ENCODE measurements at regions not wholly inside any gene's neighbourhood (a gene's known extent, or its start where the extent isn't known, plus 50 kb on each side); places are given as distances from the start of the nearest gene placed in this dataset.

DNA sequence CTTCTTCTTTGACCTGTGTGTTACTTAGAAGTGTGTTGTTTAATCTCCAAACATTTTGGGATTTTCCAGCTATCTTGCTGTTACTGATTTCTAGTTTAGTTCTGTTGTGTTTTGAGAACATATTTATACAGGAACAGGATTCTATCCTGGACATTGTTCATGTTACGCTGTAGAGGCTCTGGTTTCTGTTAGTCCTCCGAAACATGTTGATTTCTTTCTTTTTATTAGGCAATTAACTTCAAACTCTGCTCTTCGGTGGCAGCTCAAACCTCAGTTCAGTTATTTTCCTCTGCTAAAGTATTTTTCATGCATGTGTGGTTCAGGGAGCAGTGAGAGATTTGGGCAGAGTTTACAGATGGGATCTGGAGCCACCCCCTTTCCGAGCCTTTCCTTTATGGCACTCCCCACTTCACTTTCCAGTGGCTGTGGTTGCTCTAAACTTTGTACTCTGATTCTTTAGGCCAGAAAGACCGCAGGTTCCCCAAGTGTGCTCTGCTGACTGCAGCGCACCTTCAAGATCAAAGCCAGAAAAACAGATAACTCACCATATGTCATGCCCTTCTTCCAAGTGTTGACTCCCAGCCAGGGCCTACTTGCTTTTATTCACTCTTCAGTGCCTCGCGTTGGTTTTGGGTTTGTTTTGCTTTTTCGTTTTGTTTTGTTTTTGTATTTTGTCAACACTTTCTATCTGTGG lies 77.6 kb upstream of the KSR1 start:
- Histone ChIP-seq H3K9me3 (ENCODE audit: low read length) (no peaks in the 10 kb centered on the region), H3K4me1 (ENCODE audit: low read length) (no peaks in the 10 kb centered on the region), H4K20me1 (ENCODE audit: insufficient read depth, low read depth, low read length) (no peaks in the 10 kb centered on the region), H3K9me2 (replicated peaks; ENCODE audit: insufficient read depth, low read length) (no peaks in the 10 kb centered on the region), H3K4me2 (ENCODE audit: low read depth, low read length, poor library complexity, severe bottlenecking) (no peak overlapping the region), H2AFZ (ENCODE audit: low read length) (no peak overlapping the region), H3K4me3 (ENCODE audit: low read length) (no peak overlapping the region), H3K27me3 (ENCODE audit: low read length) (no peaks in the 10 kb centered on the region), H3K36me3 (ENCODE audit: insufficient read depth, low read length) (no peaks in the 10 kb centered on the region), H3K79me2 (ENCODE audit: low read length) (no peaks in the 10 kb centered on the region), H3K27ac (ENCODE audit: low read length) (no peak overlapping the region), H3K9ac (ENCODE audit: low read length) (no peak overlapping the region)
- DNase-seq, result no peak

DNA sequence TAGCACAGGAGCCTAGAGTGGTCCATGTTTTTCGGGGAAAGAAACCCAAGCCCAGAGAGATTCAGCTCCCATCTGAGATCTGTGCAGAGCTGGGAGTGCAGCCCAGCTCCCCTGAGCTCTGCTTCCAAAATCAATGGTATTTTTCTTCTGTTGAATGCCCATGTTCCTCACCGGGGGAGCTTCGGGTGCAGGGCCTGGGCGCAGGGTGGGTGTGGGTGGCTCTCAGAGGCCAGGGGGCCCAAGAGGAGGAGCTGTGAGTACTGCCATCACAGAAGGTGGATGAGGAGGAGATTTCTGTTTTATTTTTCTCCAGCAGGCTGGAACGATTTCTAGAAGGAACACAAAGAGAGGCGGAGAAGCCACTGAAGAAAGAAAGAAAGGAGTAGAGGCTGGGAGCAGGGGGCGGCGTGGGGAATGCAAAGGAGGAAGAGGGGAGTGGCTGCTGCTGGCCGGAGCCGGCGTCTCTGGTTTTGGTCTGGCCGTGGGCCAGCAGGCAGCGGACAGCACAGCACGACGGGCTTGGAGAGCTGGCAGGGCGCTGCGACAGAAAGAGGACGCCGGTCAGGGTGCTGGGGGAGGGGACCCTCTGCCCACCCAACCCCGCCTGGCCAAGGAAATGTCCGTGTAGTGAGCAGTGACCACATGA lies 76.2 kb upstream of the KSR1 start:
- Histone ChIP-seq H3K79me2 (ENCODE audit: low read length) (no peaks in the 10 kb centered on the region), H3K36me3 (ENCODE audit: insufficient read depth, low read length) (no peaks in the 10 kb centered on the region), H2AFZ (ENCODE audit: low read length) (no peak overlapping the region), H4K20me1 (ENCODE audit: insufficient read depth, low read depth, low read length) (no peaks in the 10 kb centered on the region), H3K4me3 (ENCODE audit: low read length) (no peak overlapping the region), H3K9ac (ENCODE audit: low read length) (no peak overlapping the region), H3K4me2 (ENCODE audit: low read depth, low read length, poor library complexity, severe bottlenecking) (no peak overlapping the region), H3K27me3 (ENCODE audit: low read length) (no peaks in the 10 kb centered on the region), H3K27ac (ENCODE audit: low read length) (no peak overlapping the region), H3K9me2 (replicated peaks; ENCODE audit: insufficient read depth, low read length) (no peaks in the 10 kb centered on the region), H3K9me3 (ENCODE audit: low read length) (no peaks in the 10 kb centered on the region), H3K4me1 (ENCODE audit: low read length) (peaks cover 4% of the 10 kb centered on the region; the same call in 1 of the 2 replicates)
- no peak for DNase-seq

DNA sequence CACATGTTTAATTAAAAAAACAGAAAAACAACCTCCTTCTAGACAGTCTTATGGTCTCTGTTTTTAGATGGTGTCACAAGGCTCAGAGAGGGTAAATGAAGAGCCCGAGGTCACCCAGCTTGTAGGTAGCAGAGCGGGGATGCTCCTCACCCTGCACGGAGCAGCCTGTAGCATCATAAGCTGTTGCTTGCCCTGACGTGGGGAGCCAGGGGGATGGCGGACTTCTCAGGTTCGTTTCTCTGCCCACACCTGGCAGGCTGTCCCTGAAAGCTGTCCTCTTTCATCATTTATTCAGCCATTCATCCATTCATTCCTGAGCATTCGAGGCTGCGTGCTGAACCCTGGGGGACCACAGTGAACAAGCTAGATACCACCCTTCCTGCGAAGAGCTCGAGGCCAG lies 75.7 kb upstream of the KSR1 start:
- Histone ChIP-seq H3K27me3 (ENCODE audit: low read length) (no peaks in the 10 kb centered on the region), H3K36me3 (ENCODE audit: insufficient read depth, low read length) (no peaks in the 10 kb centered on the region), H3K4me2 (ENCODE audit: low read depth, low read length, poor library complexity, severe bottlenecking) (no peak overlapping the region), H3K9me3 (ENCODE audit: low read length) (no peaks in the 10 kb centered on the region), H3K9me2 (replicated peaks; ENCODE audit: insufficient read depth, low read length) (no peaks in the 10 kb centered on the region), H3K4me3 (ENCODE audit: low read length) (no peak overlapping the region), H3K9ac (ENCODE audit: low read length) (no peak overlapping the region), H3K27ac (ENCODE audit: low read length) (no peak overlapping the region), H3K79me2 (ENCODE audit: low read length) (no peaks in the 10 kb centered on the region), H2AFZ (ENCODE audit: low read length) (no peak overlapping the region), H4K20me1 (ENCODE audit: insufficient read depth, low read depth, low read length) (no peaks in the 10 kb centered on the region), H3K4me1 (ENCODE audit: low read length) (peaks cover 4% of the 10 kb centered on the region; the same call in 1 of the 2 replicates)
- DNase-seq, result no peak

DNA sequence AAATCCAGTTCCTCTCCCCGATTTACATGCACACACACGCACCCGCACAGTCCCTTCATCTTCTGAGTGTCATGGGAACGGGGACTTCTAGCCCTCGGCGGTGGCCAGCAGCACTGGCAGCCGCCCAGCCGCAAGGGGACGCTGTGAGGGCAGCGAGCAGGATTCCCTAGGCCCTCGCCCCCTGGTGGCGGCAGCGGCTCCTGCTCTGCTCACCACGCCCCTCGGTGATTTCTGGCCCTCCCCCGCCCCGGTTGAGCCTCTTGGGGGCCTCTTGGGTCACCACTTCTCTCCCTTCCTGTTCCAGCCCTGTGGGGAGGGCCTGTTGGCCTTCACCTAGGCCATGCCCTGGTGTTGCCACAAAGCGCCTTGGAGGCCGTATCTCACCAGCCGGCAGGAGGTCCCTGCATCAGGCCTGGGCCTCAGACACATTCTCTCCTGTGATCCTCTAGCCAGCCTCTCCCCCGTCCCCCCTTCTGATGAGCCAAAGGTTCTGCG lies 75.2 kb upstream of the KSR1 start:
- H3K4me1 ChIP-seq (ENCODE audit: low read length), result peaks cover 4% of the 10 kb centered on the region; the same call in 1 of the 2 replicates
- no peak overlapping the region for H3K27ac ChIP-seq (ENCODE audit: low read length)
- H3K9me3 ChIP-seq (ENCODE audit: low read length), result no peaks in the 10 kb centered on the region
- DNase-seq, result peak; percentile 95
- H3K4me2 ChIP-seq (ENCODE audit: low read depth, low read length, poor library complexity, severe bottlenecking), result no peak overlapping the region
- H3K79me2 ChIP-seq (ENCODE audit: low read length), result no peaks in the 10 kb centered on the region
- no peak overlapping the region for H2AFZ ChIP-seq (ENCODE audit: low read length)
- no peaks in the 10 kb centered on the region for H4K20me1 ChIP-seq (ENCODE audit: insufficient read depth, low read depth, low read length)
- H3K9ac ChIP-seq (ENCODE audit: low read length), result no peak overlapping the region
- no peaks in the 10 kb centered on the region for H3K36me3 ChIP-seq (ENCODE audit: insufficient read depth, low read length)
- no peak overlapping the region for H3K4me3 ChIP-seq (ENCODE audit: low read length)
- no peaks in the 10 kb centered on the region for H3K27me3 ChIP-seq (ENCODE audit: low read length)
- no peaks in the 10 kb centered on the region for H3K9me2 ChIP-seq (replicated peaks; ENCODE audit: insufficient read depth, low read length)

DNA sequence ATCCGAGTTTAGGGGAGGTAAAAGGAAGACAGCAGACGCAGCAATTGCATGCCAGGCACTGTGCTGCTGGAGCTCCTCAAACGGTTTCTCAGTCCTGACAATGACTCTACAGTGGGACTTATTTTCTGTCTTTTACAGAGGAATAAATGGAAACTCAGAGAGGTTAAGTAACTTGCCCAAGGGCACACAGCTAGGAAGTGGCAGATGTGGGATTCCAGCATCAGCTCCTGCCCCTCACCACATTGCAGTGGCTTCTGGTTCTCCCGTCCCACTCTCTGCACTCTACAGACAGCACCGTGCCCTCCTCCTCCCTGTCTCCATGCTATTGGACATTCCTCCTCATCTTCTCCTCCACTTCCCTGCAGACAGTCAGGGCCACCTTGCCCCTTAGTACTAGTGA lies 74.2 kb upstream of the KSR1 start:
- no peaks in the 10 kb centered on the region for H3K9me2 ChIP-seq (replicated peaks; ENCODE audit: insufficient read depth, low read length)
- no peak overlapping the region for H2AFZ ChIP-seq (ENCODE audit: low read length)
- H3K9ac ChIP-seq (ENCODE audit: low read length), result no peak overlapping the region
- no peaks in the 10 kb centered on the region for H3K9me3 ChIP-seq (ENCODE audit: low read length)
- no peak overlapping the region for H3K27ac ChIP-seq (ENCODE audit: low read length)
- H3K4me1 ChIP-seq (ENCODE audit: low read length), result peaks cover 4% of the 10 kb centered on the region; the same call in 1 of the 2 replicates
- no peak overlapping the region for H3K4me2 ChIP-seq (ENCODE audit: low read depth, low read length, poor library complexity, severe bottlenecking)
- H3K79me2 ChIP-seq (ENCODE audit: low read length), result no peaks in the 10 kb centered on the region
- no peak for DNase-seq
- no peaks in the 10 kb centered on the region for H3K36me3 ChIP-seq (ENCODE audit: insufficient read depth, low read length)
- H4K20me1 ChIP-seq (ENCODE audit: insufficient read depth, low read depth, low read length), result no peaks in the 10 kb centered on the region
- H3K4me3 ChIP-seq (ENCODE audit: low read length), result no peak overlapping the region
- no peaks in the 10 kb centered on the region for H3K27me3 ChIP-seq (ENCODE audit: low read length)

DNA sequence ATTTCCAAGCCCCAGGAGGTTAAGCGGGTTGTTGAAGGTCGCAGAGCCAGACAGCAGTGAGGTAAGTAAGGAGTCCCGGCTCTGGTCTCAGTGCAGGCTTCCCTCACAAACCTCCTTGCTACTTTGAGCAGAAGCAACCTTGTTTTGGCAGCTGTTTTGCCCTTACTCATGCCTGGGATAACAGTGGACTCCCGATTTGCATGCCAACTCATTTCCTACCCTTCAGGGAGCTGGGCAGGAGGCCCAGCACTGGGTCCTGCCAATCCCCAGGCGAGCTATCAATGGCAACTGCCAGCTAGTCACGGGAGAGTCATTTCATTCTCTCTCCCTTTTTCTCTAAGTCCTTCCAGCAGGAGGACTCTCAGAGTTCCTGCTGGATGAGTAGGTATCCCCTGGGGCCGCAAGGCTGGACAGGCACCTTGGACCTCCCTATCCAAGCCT lies 72.0 kb upstream of the KSR1 start:
- Histone ChIP-seq H3K36me3 (ENCODE audit: insufficient read depth, low read length) (no peaks in the 10 kb centered on the region), H3K27me3 (ENCODE audit: low read length) (no peaks in the 10 kb centered on the region), H3K9me2 (replicated peaks; ENCODE audit: insufficient read depth, low read length) (no peaks in the 10 kb centered on the region), H3K9me3 (ENCODE audit: low read length) (no peaks in the 10 kb centered on the region), H3K9ac (ENCODE audit: low read length) (no peak overlapping the region), H3K79me2 (ENCODE audit: low read length) (no peaks in the 10 kb centered on the region), H3K4me3 (ENCODE audit: low read length) (no peak overlapping the region), H4K20me1 (ENCODE audit: insufficient read depth, low read depth, low read length) (no peaks in the 10 kb centered on the region), H2AFZ (ENCODE audit: low read length) (no peak overlapping the region), H3K4me2 (ENCODE audit: low read depth, low read length, poor library complexity, severe bottlenecking) (no peak overlapping the region), H3K4me1 (ENCODE audit: low read length) (peaks cover 4% of the 10 kb centered on the region; the same call in 1 of the 2 replicates), H3K27ac (ENCODE audit: low read length) (no peak overlapping the region)
- no peak for DNase-seq

DNA sequence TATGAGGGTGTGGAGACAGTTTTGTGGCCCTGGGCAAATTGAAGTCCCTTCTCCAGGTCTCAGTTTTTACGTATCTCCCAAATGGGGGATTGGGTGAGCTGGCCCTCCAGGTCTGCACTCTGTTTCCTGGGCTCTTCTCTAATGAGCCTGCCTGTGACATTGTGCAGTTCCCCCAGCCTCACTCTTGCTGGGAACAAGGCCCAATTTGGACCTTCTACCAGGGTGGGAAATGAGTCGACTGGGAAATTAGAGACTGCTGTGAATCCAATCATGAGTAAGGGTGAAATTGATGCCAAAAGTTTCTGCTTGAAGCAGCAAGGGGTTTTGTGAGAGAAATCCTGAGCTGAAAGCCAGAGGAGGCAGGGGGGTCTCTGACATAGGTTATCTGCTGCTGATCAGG lies 71.5 kb upstream of the KSR1 start:
- Histone ChIP-seq H3K9ac (ENCODE audit: low read length) (no peak overlapping the region), H2AFZ (ENCODE audit: low read length) (no peak overlapping the region)
- no peak for DNase-seq

DNA sequence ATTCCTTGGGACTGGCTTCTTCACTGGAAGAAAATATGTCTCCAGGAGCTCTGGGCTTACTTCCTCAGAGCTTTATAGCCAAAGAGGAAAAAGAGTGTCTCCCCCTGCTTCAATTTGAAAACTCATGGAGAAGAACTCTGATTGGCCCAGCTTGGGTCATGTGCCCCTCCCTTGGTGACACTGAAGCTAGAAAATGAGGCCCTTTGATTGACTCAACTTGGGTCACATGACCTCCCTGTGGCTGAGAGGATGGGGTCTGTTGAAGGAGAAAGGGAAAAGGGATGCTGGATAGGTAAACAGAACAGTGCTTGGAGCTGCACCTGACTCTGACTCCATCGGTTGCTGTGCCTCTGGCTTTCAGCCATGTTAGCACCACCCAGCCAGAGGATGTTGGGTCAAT lies 70.6 kb upstream of the KSR1 start:
- Histone ChIP-seq H3K9ac (ENCODE audit: low read length) (no peak overlapping the region), H3K9me2 (replicated peaks; ENCODE audit: insufficient read depth, low read length) (no peaks in the 10 kb centered on the region), H3K4me3 (ENCODE audit: low read length) (no peak overlapping the region), H3K4me1 (ENCODE audit: low read length) (peaks cover 4% of the 10 kb centered on the region; the same call in 1 of the 2 replicates), H3K9me3 (ENCODE audit: low read length) (no peaks in the 10 kb centered on the region), H3K79me2 (ENCODE audit: low read length) (no peaks in the 10 kb centered on the region), H3K4me2 (ENCODE audit: low read depth, low read length, poor library complexity, severe bottlenecking) (no peak overlapping the region), H2AFZ (ENCODE audit: low read length) (no peak overlapping the region), H4K20me1 (ENCODE audit: insufficient read depth, low read depth, low read length) (no peaks in the 10 kb centered on the region), H3K27ac (ENCODE audit: low read length) (no peak overlapping the region), H3K36me3 (ENCODE audit: insufficient read depth, low read length) (no peaks in the 10 kb centered on the region), H3K27me3 (ENCODE audit: low read length) (no peaks in the 10 kb centered on the region)
- no peak for DNase-seq

More for the DNA sequence above, 71.5 kb upstream of the KSR1 start:
- Histone ChIP-seq H4K20me1 (ENCODE audit: insufficient read depth, low read depth, low read length) (no peaks in the 10 kb centered on the region), H3K9me3 (ENCODE audit: low read length) (no peaks in the 10 kb centered on the region), H3K9me2 (replicated peaks; ENCODE audit: insufficient read depth, low read length) (no peaks in the 10 kb centered on the region), H3K4me1 (ENCODE audit: low read length) (peaks cover 4% of the 10 kb centered on the region; the same call in 1 of the 2 replicates), H3K36me3 (ENCODE audit: insufficient read depth, low read length) (no peaks in the 10 kb centered on the region), H3K4me3 (ENCODE audit: low read length) (no peak overlapping the region), H3K27me3 (ENCODE audit: low read length) (no peaks in the 10 kb centered on the region), H3K27ac (ENCODE audit: low read length) (no peak overlapping the region), H3K79me2 (ENCODE audit: low read length) (no peaks in the 10 kb centered on the region), H3K4me2 (ENCODE audit: low read depth, low read length, poor library complexity, severe bottlenecking) (no peak overlapping the region)

All from Karpas-422 (cell line).